Activated CD4-positive, alpha-beta T cell treated with anti-CD3 and anti-CD28 coated beads, Interleukin-2, amount 10 ng/mL, durations not matched to agents 7 days and 5 days (primary cell): ENCODE measurements at regions not wholly inside any gene's neighbourhood (a gene's known extent, or its start where the extent isn't known, plus 50 kb on each side); places are given as distances from the start of the nearest gene placed in this dataset.

Experiments
- CTCF ChIA-PET: fragments of 350-600 bp; sonication (Branson Sonifier 250); formaldehyde crosslinking; loops from one replicate; lab custom pipeline; 2021; ENCODE audit warnings: antibody characterized with exemption; lab: Charles Lee
- POLR2A ChIA-PET: fragments of 350-600 bp; sonication (Branson Sonifier 250); formaldehyde crosslinking; loops from one replicate; lab custom pipeline; 2021; ENCODE audit warnings: antibody characterized with exemption; lab: Charles Lee
- DNase-seq: peaks from one replicate; pipeline ENCODE4 v3.0.0-alpha.2; 2020
- H3K27ac Mint-ChIP-seq: one replicate; pipeline ENCODE4 v1.8.0; 2021; ENCODE audit warnings: mild to moderate bottlenecking, moderate library complexity, mixed read lengths
- H3K27me3 Mint-ChIP-seq: one replicate; pipeline ENCODE4 v1.8.0; 2021; ENCODE audit warnings: mixed read lengths
- H3K36me3 Mint-ChIP-seq: one replicate; pipeline ENCODE4 v1.8.0; 2021; ENCODE audit warnings: low read depth, mixed read lengths
- H3K4me1 Mint-ChIP-seq: one replicate; pipeline ENCODE4 v1.8.0; 2021; ENCODE audit warnings: mixed read lengths
- H3K4me3 Mint-ChIP-seq: one replicate; pipeline ENCODE4 v1.8.0; 2021; ENCODE audit warnings: mild to moderate bottlenecking, moderate library complexity, mixed read lengths
- H3K9me3 Mint-ChIP-seq: one replicate; pipeline ENCODE4 v1.8.0; 2021; ENCODE audit warnings: mixed read lengths

- H3K36me3 Mint-ChIP-seq, result no peaks in the 10 kb centered on the region
- CTCF ChIA-PET, result interaction anchor here (0.6 kb wide), 1 partner anchor 1766 kb away, joined by 3 read pairs; no protein-coding TSS in a partner anchor
- DNase-seq, result no peak
- no peaks in the 10 kb centered on the region for H3K9me3 Mint-ChIP-seq
- H3K4me3 Mint-ChIP-seq, result no peak overlapping the region
- no peak overlapping the region for H3K27ac Mint-ChIP-seq
- H3K27me3 Mint-ChIP-seq, result peaks cover 4% of the 10 kb centered on the region
- POLR2A ChIA-PET, result no interaction called here
- H3K4me1 Mint-ChIP-seq, result no peaks in the 10 kb centered on the region
These were observed 487.6 kb upstream of the CAMK1G start for GRCh38 chr1:209095627-209096595.

GRCh38 chr1:209100460-209100859, 483.1 kb upstream of the CAMK1G start:
- ChIA-PET CTCF (no interaction called here), POLR2A (no interaction called here)
- Mint-ChIP-seq H3K36me3 (no peaks in the 10 kb centered on the region), H3K4me3 (no peak overlapping the region), H3K9me3 (no peaks in the 10 kb centered on the region), H3K4me1 (no peaks in the 10 kb centered on the region), H3K27ac (no peak overlapping the region), H3K27me3 (peaks cover 3% of the 10 kb centered on the region)
- no peak for DNase-seq

- H3K36me3 Mint-ChIP-seq, result no peaks in the 10 kb centered on the region
- ChIA-PET POLR2A (no interaction called here), CTCF (no interaction called here)
- no peak overlapping the region for H3K4me3 Mint-ChIP-seq
- peaks cover 3% of the 10 kb centered on the region for H3K27me3 Mint-ChIP-seq
- DNase-seq, result no peak
- no peak overlapping the region for H3K27ac Mint-ChIP-seq
- no peaks in the 10 kb centered on the region for H3K4me1 Mint-ChIP-seq
- H3K9me3 Mint-ChIP-seq, result no peaks in the 10 kb centered on the region
These were observed 482.4 kb upstream of the CAMK1G start for GRCh38 chr1:209101106-209101505.

GRCh38 chr1:209102120-209102519, 481.4 kb upstream of the CAMK1G start:
- no peak overlapping the region for H3K4me3 Mint-ChIP-seq
- no peaks in the 10 kb centered on the region for H3K9me3 Mint-ChIP-seq
- H3K4me1 Mint-ChIP-seq, result no peaks in the 10 kb centered on the region
- CTCF ChIA-PET, result no interaction called here
- peaks cover 3% of the 10 kb centered on the region for H3K27me3 Mint-ChIP-seq
- H3K36me3 Mint-ChIP-seq, result no peaks in the 10 kb centered on the region
- no peak for DNase-seq
- POLR2A ChIA-PET, result no interaction called here
- H3K27ac Mint-ChIP-seq, result no peak overlapping the region

GRCh38 chr1:209102531-209102930, 481.0 kb upstream of the CAMK1G start:
- no peaks in the 10 kb centered on the region for H3K9me3 Mint-ChIP-seq

GRCh38 chr1:209103092-209103491, 480.4 kb upstream of the CAMK1G start:
- DNase-seq, result no peak
- no peaks in the 10 kb centered on the region for H3K4me1 Mint-ChIP-seq
- no peaks in the 10 kb centered on the region for H3K36me3 Mint-ChIP-seq
- ChIA-PET POLR2A (no interaction called here), CTCF (no interaction called here)
- peaks cover 3% of the 10 kb centered on the region for H3K27me3 Mint-ChIP-seq
- H3K9me3 Mint-ChIP-seq, result no peaks in the 10 kb centered on the region
- no peak overlapping the region for H3K4me3 Mint-ChIP-seq
- no peak overlapping the region for H3K27ac Mint-ChIP-seq

More at GRCh38 chr1:209102531-209102930, 481.0 kb upstream of the CAMK1G start:
- POLR2A ChIA-PET, result no interaction called here
- Mint-ChIP-seq H3K36me3 (no peaks in the 10 kb centered on the region), H3K27me3 (peaks cover 3% of the 10 kb centered on the region), H3K4me1 (no peaks in the 10 kb centered on the region), H3K4me3 (no peak overlapping the region), H3K27ac (no peak overlapping the region)
- DNase-seq, result no peak
- CTCF ChIA-PET, result no interaction called here

- peaks cover 3% of the 10 kb centered on the region for H3K27me3 Mint-ChIP-seq
- no peak for DNase-seq
- CTCF ChIA-PET, result no interaction called here
- POLR2A ChIA-PET, result interaction anchor here (0.6 kb wide), 1 partner anchor 293 kb away, joined by 3 read pairs; no protein-coding TSS in a partner anchor
- no peak overlapping the region for H3K27ac Mint-ChIP-seq
- H3K4me1 Mint-ChIP-seq, result peaks cover 2% of the 10 kb centered on the region
- no peaks in the 10 kb centered on the region for H3K9me3 Mint-ChIP-seq
- no peak overlapping the region for H3K4me3 Mint-ChIP-seq
- no peaks in the 10 kb centered on the region for H3K36me3 Mint-ChIP-seq
These were observed 478.9 kb upstream of the CAMK1G start for GRCh38 chr1:209104646-209105045.

GRCh38 chr1:209105701-209106100, 477.8 kb upstream of the CAMK1G start:
- no peaks in the 10 kb centered on the region for H3K36me3 Mint-ChIP-seq
- ChIA-PET POLR2A (no interaction called here), CTCF (no interaction called here)
- DNase-seq, result no peak
- peaks cover 2% of the 10 kb centered on the region for H3K4me1 Mint-ChIP-seq
- no peaks in the 10 kb centered on the region for H3K9me3 Mint-ChIP-seq
- H3K4me3 Mint-ChIP-seq, result no peak overlapping the region
- peaks cover 3% of the 10 kb centered on the region for H3K27me3 Mint-ChIP-seq
- no peak overlapping the region for H3K27ac Mint-ChIP-seq

GRCh38 chr1:209106237-209106741, 477.2 kb upstream of the CAMK1G start:
- H3K4me3 Mint-ChIP-seq, result no peak overlapping the region
- H3K4me1 Mint-ChIP-seq, result peaks cover 2% of the 10 kb centered on the region
- ChIA-PET POLR2A (no interaction called here), CTCF (interaction anchor here (0.7 kb wide), 1 partner anchor 511 kb away, joined by 3 read pairs; no protein-coding TSS in a partner anchor)
- no peaks in the 10 kb centered on the region for H3K9me3 Mint-ChIP-seq
- no peak overlapping the region for H3K27ac Mint-ChIP-seq
- DNase-seq, result no peak
- H3K27me3 Mint-ChIP-seq, result peaks cover 3% of the 10 kb centered on the region
- no peaks in the 10 kb centered on the region for H3K36me3 Mint-ChIP-seq

GRCh38 chr1:209106861-209107260, 476.7 kb upstream of the CAMK1G start:
- Mint-ChIP-seq H3K27ac (no peak overlapping the region), H3K9me3 (no peaks in the 10 kb centered on the region), H3K36me3 (no peaks in the 10 kb centered on the region), H3K4me1 (peaks cover 2% of the 10 kb centered on the region), H3K27me3 (peaks cover 3% of the 10 kb centered on the region), H3K4me3 (no peak overlapping the region)
- ChIA-PET CTCF (interaction anchor here (0.7 kb wide), 1 partner anchor 511 kb away, joined by 3 read pairs; no protein-coding TSS in a partner anchor), POLR2A (no interaction called here)
- no peak for DNase-seq

- no peaks in the 10 kb centered on the region for H3K36me3 Mint-ChIP-seq
- H3K4me1 Mint-ChIP-seq, result peaks cover 2% of the 10 kb centered on the region
- ChIA-PET CTCF (no interaction called here), POLR2A (no interaction called here)
- no peak overlapping the region for H3K27ac Mint-ChIP-seq
- no peak for DNase-seq
- H3K4me3 Mint-ChIP-seq, result no peak overlapping the region
- peaks cover 3% of the 10 kb centered on the region for H3K27me3 Mint-ChIP-seq
- H3K9me3 Mint-ChIP-seq, result no peaks in the 10 kb centered on the region
These were observed 476.0 kb upstream of the CAMK1G start for GRCh38 chr1:209107535-209107934.

- no peak overlapping the region for H3K4me3 Mint-ChIP-seq
- no peaks in the 10 kb centered on the region for H3K27me3 Mint-ChIP-seq
- no peak overlapping the region for H3K27ac Mint-ChIP-seq
- H3K4me1 Mint-ChIP-seq, result peaks cover 2% of the 10 kb centered on the region
- no peaks in the 10 kb centered on the region for H3K9me3 Mint-ChIP-seq
- no peak for DNase-seq
- POLR2A ChIA-PET, result no interaction called here
- CTCF ChIA-PET, result interaction anchor here (0.6 kb wide), 1 partner anchor 24 kb away, joined by 4 read pairs; no protein-coding TSS in a partner anchor
- H3K36me3 Mint-ChIP-seq, result no peaks in the 10 kb centered on the region
These were observed 474.3 kb upstream of the CAMK1G start for GRCh38 chr1:209109001-209109785.
